Liver (tissue), 8 donors: ENCODE measurements at regions not wholly inside any gene's neighbourhood (a gene's known extent, or its start where the extent isn't known, plus 50 kb on each side); places are given as distances from the start of the nearest gene placed in this dataset.

Experiments used
- DNase-seq: peaks from one replicate; pipeline ENCODE4 v3.0.0-alpha.2; 2017; ENCODE audit warnings: low spot score
- H3K27ac ChIP-seq, 2 donors: one replicate each; pipeline ENCODE4 v1.7.0; 2013; ENCODE audit warnings: inconsistent platforms in 2 of 2, low read length in 2 of 2, control low read depth in 1 of 2, low read depth in 1 of 2, mild to moderate bottlenecking in 1 of 2
- H3K27me3 ChIP-seq, 4 donors: one replicate each; pipeline versions ENCODE4 v1.6.1 to v1.7.0; 2013; ENCODE audit warnings: low read length in 3 of 4, inconsistent platforms in 1 of 4, mild to moderate bottlenecking in 1 of 4, moderate library complexity in 1 of 4; ENCODE audit not compliant: control insufficient read depth in 4 of 4, insufficient read depth in 4 of 4
- H3K36me3 ChIP-seq, 4 donors: one replicate each; pipeline versions ENCODE4 v1.6.1 to v1.7.0; 2013; ENCODE audit warnings: low read length in 3 of 4, mild to moderate bottlenecking in 3 of 4, low read depth in 1 of 4, moderate library complexity in 1 of 4; ENCODE audit not compliant: control insufficient read depth in 4 of 4, insufficient read depth in 3 of 4
- H3K4me1 ChIP-seq, 4 donors: one replicate each; pipeline versions ENCODE4 v1.6.1 to v1.7.0; 2013; ENCODE audit warnings: low read length in 3 of 4, mild to moderate bottlenecking in 3 of 4, moderate library complexity in 1 of 4; ENCODE audit not compliant: control insufficient read depth in 4 of 4, insufficient read depth in 4 of 4
- H3K4me3 ChIP-seq, 3 donors: one replicate each; pipeline versions ENCODE4 v1.6.1 to v1.7.0; 2013; ENCODE audit warnings: low read length in 3 of 3, control low read depth in 1 of 3, low read depth in 1 of 3, mild to moderate bottlenecking in 1 of 3
- H3K9ac ChIP-seq, 2 donors: one replicate each; pipeline ENCODE4 v1.7.0; 2013; ENCODE audit warnings: low read length in 2 of 2, mild to moderate bottlenecking in 2 of 2, moderate library complexity in 2 of 2, control low read depth in 1 of 2, low read depth in 1 of 2
- H3K9me3 ChIP-seq, 4 donors: one replicate each; pipeline versions ENCODE4 v1.6.1 to v1.7.0; 2013; ENCODE audit warnings: low read length in 3 of 4; ENCODE audit not compliant: control insufficient read depth in 4 of 4
- ATF3 ChIP-seq: IDR thresholded peaks from 2 replicates; pipeline ENCODE4 v1.6.1; 2016; ENCODE audit warnings: antibody characterized with exemption
- CTCF ChIP-seq: fragments of 150-350 bp; IDR thresholded peaks from 2 replicates; pipeline ENCODE4 v1.5.1; 2017; ENCODE audit warnings: improper control_type of control experiment, low read depth, low read length; ENCODE audit not compliant: missing input control
- EGR1 ChIP-seq, 2 donors: IDR thresholded peaks; 2 replicates each; pipeline ENCODE4 v1.6.1; 2016 to 2018; ENCODE audit warnings: antibody characterized with exemption in 2 of 2, low read depth in 2 of 2
- FOXA2 ChIP-seq: IDR thresholded peaks from 2 replicates; pipeline ENCODE4 v1.6.1; 2016; ENCODE audit warnings: antibody characterized with exemption
- HNF4A ChIP-seq, 2 donors: conservative IDR thresholded peaks; 2 replicates each; pipeline ENCODE4 v1.6.1; 2016; ENCODE audit warnings: antibody characterized with exemption in 2 of 2, mild to moderate bottlenecking in 2 of 2
- JUND ChIP-seq, 2 donors: IDR thresholded peaks; 2 replicates each; pipeline ENCODE4 v1.6.1; 2016; ENCODE audit warnings: antibody characterized with exemption in 2 of 2
- MAX ChIP-seq: IDR thresholded peaks from 2 replicates; pipeline ENCODE4 v1.6.1; 2016; ENCODE audit warnings: antibody characterized with exemption
- RXRA ChIP-seq, 2 donors: IDR thresholded peaks; 2 replicates each; pipeline ENCODE4 v1.6.1; 2017 to 2018; ENCODE audit warnings: antibody characterized with exemption in 2 of 2, mild to moderate bottlenecking in 1 of 2
- ZBTB33 ChIP-seq: IDR thresholded peaks from 2 replicates; pipeline ENCODE4 v1.6.1; 2016; ENCODE audit warnings: antibody characterized with exemption
- WGBS: extraction: QIAGEN DNeasy Blood & Tissue Kit; methylation state at CpG from one replicate; pipeline ENCODE4 v1.1.7; 2013; 5-methylcytosine and 5-hydroxymethylcytosine counted together
- donor health status: healthy.
- donor health status: healthy.
- donor health status: healthy.
- donor health status: healthy.
- donor health status: healthy.

GRCh38 chr7:52154382-52154781 lies 837.8 kb upstream of the COBL start:
- no peak overlapping the region for H3K27ac ChIP-seq
- no peaks in the 10 kb centered on the region for H3K4me1 ChIP-seq
- H3K4me3 ChIP-seq, result no peak overlapping the region
- no peak for TF ChIP-seq FOXA2
- DNase-seq, result no peak
- no peaks in the 10 kb centered on the region for H3K27me3 ChIP-seq
- WGBS, result 81% methylated on average over 2 of the region's 2 CpGs
- no peaks in the 10 kb centered on the region for H3K9me3 ChIP-seq
- H3K36me3 ChIP-seq, result no peaks in the 10 kb centered on the region
- H3K9ac ChIP-seq, result no peak overlapping the region

- H3K36me3 ChIP-seq, result no peaks in the 10 kb centered on the region
- TF ChIP-seq MAX, result no peak
- no peak overlapping the region for H3K27ac ChIP-seq
- DNase-seq, result no peak
- H3K9ac ChIP-seq, result no peak overlapping the region
- no peaks in the 10 kb centered on the region for H3K27me3 ChIP-seq
- H3K4me1 ChIP-seq, result peaks cover 0 to 8% (median 0%) of the 10 kb centered on the region in 4 donors
- no peaks in the 10 kb centered on the region for H3K9me3 ChIP-seq
- H3K4me3 ChIP-seq, result no peak overlapping the region
- 51% methylated on average over 1 of the region's 1 CpG for WGBS
Measured at GRCh38 chr7:52151559-52151958, 835.0 kb upstream of the COBL start.

GRCh38 chr7:52150952-52151351 lies 834.3 kb upstream of the COBL start:
- H3K27me3 ChIP-seq, result no peaks in the 10 kb centered on the region
- no peak overlapping the region for H3K9ac ChIP-seq
- no peaks in the 10 kb centered on the region for H3K9me3 ChIP-seq
- H3K27ac ChIP-seq, result no peak overlapping the region
- TF ChIP-seq ATF3, result no peak
- no peak for TF ChIP-seq JUND (IDR thresholded peaks at IDR 0.05)
- no peak for TF ChIP-seq CTCF
- no peak for TF ChIP-seq RXRA (IDR thresholded peaks at IDR 0.05)
- no peak for TF ChIP-seq EGR1 (IDR thresholded peaks at IDR 0.05; ENCODE audit: low read depth in 2 of 2)
- TF ChIP-seq ZBTB33, result no peak
- TF ChIP-seq HNF4A (conservative IDR thresholded peaks at IDR 0.05), result no peak
- H3K36me3 ChIP-seq, result no peaks in the 10 kb centered on the region
- peaks cover 0 to 8% (median 0%) of the 10 kb centered on the region in 4 donors for H3K4me1 ChIP-seq
- no peak for DNase-seq
- WGBS, result 28% methylated on average over 2 of the region's 2 CpGs
- no peak overlapping the region for H3K4me3 ChIP-seq
